Umbilical cord (tissue), 1 donor: ENCODE measurements at regions not wholly inside any gene's neighbourhood (a gene's known extent, or its start where the extent isn't known, plus 50 kb on each side); places are given as distances from the start of the nearest gene placed in this dataset.

Experiments
- DNase-seq: peaks from one replicate; pipeline ENCODE4 v3.0.0-alpha.2; 2015; ENCODE audit warnings: low spot score

- no peak for DNase-seq
Measured at GRCh38 chr2:45337481-45337880, 273.6 kb downstream of the SRBD1 start.

GRCh38 chr2:45334205-45334604 is 276.9 kb downstream of the SRBD1 start:
- no peak for DNase-seq

- no peak for DNase-seq
Measured at GRCh38 chr2:45332567-45332966, 278.5 kb downstream of the SRBD1 start.

- no peak for DNase-seq
Measured at GRCh38 chr2:45332094-45332493, 279.0 kb downstream of the SRBD1 start.

- no peak for DNase-seq
Measured at GRCh38 chr2:45331410-45331786, 279.7 kb downstream of the SRBD1 start.

GRCh38 chr2:45330637-45331409 is 280.2 kb downstream of the SRBD1 start:
- no peak for DNase-seq

- no peak for DNase-seq
Measured at GRCh38 chr2:45330108-45330507, 281.0 kb downstream of the SRBD1 start.

GRCh38 chr2:45329045-45329677 is 281.9 kb downstream of the SRBD1 start:
- DNase-seq = no peak

- DNase-seq = no peak
Measured at GRCh38 chr2:45328264-45328870, 282.7 kb downstream of the SRBD1 start.

- DNase-seq = no peak
Measured at GRCh38 chr2:45323344-45323743, 287.7 kb downstream of the SRBD1 start.

GRCh38 chr2:45320956-45321355 is 290.1 kb downstream of the SRBD1 start:
- no peak for DNase-seq

GRCh38 chr2:45319683-45320455 is 291.2 kb downstream of the SRBD1 start:
- no peak for DNase-seq

- no peak for DNase-seq
Measured at GRCh38 chr2:45318686-45319085, 292.4 kb downstream of the SRBD1 start.

GRCh38 chr2:45316576-45317338 is 294.3 kb downstream of the SRBD1 start:
- no peak for DNase-seq

GRCh38 chr2:45315861-45316260 is 295.2 kb downstream of the SRBD1 start:
- DNase-seq = peak; percentile 86

GRCh38 chr2:45312275-45312674 is 298.8 kb downstream of the SRBD1 start:
- no peak for DNase-seq

- DNase-seq = no peak
Measured at GRCh38 chr2:45311559-45311958, 299.5 kb downstream of the SRBD1 start.

- no peak for DNase-seq
Measured at GRCh38 chr2:45307147-45307546, 297.9 kb upstream of the SIX2 start.

- no peak for DNase-seq
Measured at GRCh38 chr2:45305599-45305998, 296.3 kb upstream of the SIX2 start.

- DNase-seq = no peak
Measured at GRCh38 chr2:45303417-45304202, 294.4 kb upstream of the SIX2 start.
